ENCODE measurements at regions not wholly inside any gene's neighbourhood (a gene's known extent, or its start where the extent isn't known, plus 50 kb on each side); places are given as distances from the start of the nearest gene placed in this dataset.
"Not testable (repeated sequence)": the region's sequence is repeated elsewhere in the genome, so short reads cannot be mapped to it uniquely, and the experiment has no call there.

- POLR2A ChIA-PET; H3K27ac Mint-ChIP-seq; H3K36me3 Mint-ChIP-seq; H3K4me1 Mint-ChIP-seq; H3K9me3 Mint-ChIP-seq; H3K4me3 Mint-ChIP-seq; DNase-seq; ATAC-seq (ENCODE audit: low read depth): not testable (repeated sequence)
- H3K27me3 Mint-ChIP-seq, result peaks cover 11% of the 10 kb centered on the region
Observed at GRCh38 chr22:25433381-25433970, 131.0 kb upstream of the GRK3 start.

GRCh38 chr22:25437414-25438160 is 126.9 kb upstream of the GRK3 start:
- DNase-seq (no peak), ATAC-seq (ENCODE audit: low read depth) (no peak)
- Mint-ChIP-seq H3K27me3 (peaks cover 11% of the 10 kb centered on the region), H3K9me3 (no peaks in the 10 kb centered on the region), H3K4me3 (no peak overlapping the region), H3K36me3 (no peaks in the 10 kb centered on the region), H3K4me1 (peaks cover 4% of the 10 kb centered on the region), H3K27ac (no peak overlapping the region)
- POLR2A ChIA-PET, result no interaction called here

- no peaks in the 10 kb centered on the region for H3K9me3 Mint-ChIP-seq
- no peak for DNase-seq
- H3K4me3 Mint-ChIP-seq, result peak overlapping the region; percentile 90
- peak overlapping the region; percentile 85 for H3K27ac Mint-ChIP-seq
- peaks cover 36% of the 10 kb centered on the region for H3K4me1 Mint-ChIP-seq
- POLR2A ChIA-PET, result interaction anchor here (1.3 to 1.5 kb wide), 2 partner anchors 43 to 326 kb away, joined by 3 read pairs; no protein-coding TSS in a partner anchor
- no peak for ATAC-seq (ENCODE audit: low read depth)
- peaks cover 6% of the 10 kb centered on the region for H3K36me3 Mint-ChIP-seq
- H3K27me3 Mint-ChIP-seq, result no peaks in the 10 kb centered on the region
Observed at GRCh38 chr22:25447067-25447685, 117.3 kb upstream of the GRK3 start.

GRCh38 chr22:25447686-25448434 is 116.6 kb upstream of the GRK3 start:
- H3K27me3 Mint-ChIP-seq, result no peaks in the 10 kb centered on the region
- peaks cover 42% of the 10 kb centered on the region for H3K4me1 Mint-ChIP-seq
- peak overlapping the region; percentile 90 for H3K4me3 Mint-ChIP-seq
- no peaks in the 10 kb centered on the region for H3K9me3 Mint-ChIP-seq
- H3K36me3 Mint-ChIP-seq, result peaks cover 8% of the 10 kb centered on the region
- H3K27ac Mint-ChIP-seq, result peak overlapping the region; percentile 85
- ATAC-seq (ENCODE audit: low read depth) (peak; percentile 93), DNase-seq (peak; percentile 93)
- POLR2A ChIA-PET, result interaction anchor here (1.3 to 1.5 kb wide), 2 partner anchors 44 to 325 kb away, joined by 3 read pairs; no protein-coding TSS in a partner anchor

GRCh38 chr22:25448435-25449051 is 115.9 kb upstream of the GRK3 start:
- DNase-seq, result no peak
- peak overlapping the region; percentile 90 for H3K4me3 Mint-ChIP-seq
- POLR2A ChIA-PET, result no interaction called here
- H3K27ac Mint-ChIP-seq, result peak overlapping the region; percentile 85
- no peaks in the 10 kb centered on the region for H3K9me3 Mint-ChIP-seq
- ATAC-seq (ENCODE audit: low read depth), result no peak
- peaks cover 9% of the 10 kb centered on the region for H3K36me3 Mint-ChIP-seq
- no peaks in the 10 kb centered on the region for H3K27me3 Mint-ChIP-seq
- peaks cover 45% of the 10 kb centered on the region for H3K4me1 Mint-ChIP-seq

GRCh38 chr22:25449781-25450317 is 114.6 kb upstream of the GRK3 start:
- peak overlapping the region; percentile 90 for H3K4me3 Mint-ChIP-seq
- H3K4me1 Mint-ChIP-seq, result peaks cover 48% of the 10 kb centered on the region
- no peak overlapping the region for H3K27ac Mint-ChIP-seq
- POLR2A ChIA-PET, result no interaction called here
- H3K36me3 Mint-ChIP-seq, result peaks cover 14% of the 10 kb centered on the region
- no peak for DNase-seq
- H3K9me3 Mint-ChIP-seq, result no peaks in the 10 kb centered on the region
- no peaks in the 10 kb centered on the region for H3K27me3 Mint-ChIP-seq
- ATAC-seq (ENCODE audit: low read depth), result no peak

GRCh38 chr22:25451480-25452114 is 112.9 kb upstream of the GRK3 start:
- POLR2A ChIA-PET, result no interaction called here
- ATAC-seq (ENCODE audit: low read depth) (no peak), DNase-seq (no peak)
- H3K27ac Mint-ChIP-seq, result peak overlapping the region; percentile 2
- peak overlapping the region; percentile 59 for H3K4me3 Mint-ChIP-seq
- H3K27me3 Mint-ChIP-seq, result no peaks in the 10 kb centered on the region
- peaks cover 48% of the 10 kb centered on the region for H3K4me1 Mint-ChIP-seq
- no peaks in the 10 kb centered on the region for H3K9me3 Mint-ChIP-seq
- peaks cover 16% of the 10 kb centered on the region for H3K36me3 Mint-ChIP-seq

- Mint-ChIP-seq H3K36me3 (peaks cover 19% of the 10 kb centered on the region), H3K4me3 (peak overlapping the region; percentile 2), H3K27ac (peak overlapping the region; percentile 44), H3K9me3 (no peaks in the 10 kb centered on the region), H3K4me1 (peaks cover 50% of the 10 kb centered on the region), H3K27me3 (no peaks in the 10 kb centered on the region)
- ATAC-seq (ENCODE audit: low read depth) (no peak), DNase-seq (no peak)
- POLR2A ChIA-PET, result no interaction called here
Observed at GRCh38 chr22:25452116-25452700, 112.3 kb upstream of the GRK3 start.

- H3K27ac Mint-ChIP-seq, result no peak overlapping the region
- no peaks in the 10 kb centered on the region for H3K27me3 Mint-ChIP-seq
- H3K4me3 Mint-ChIP-seq, result no peak overlapping the region
- POLR2A ChIA-PET, result no interaction called here
- H3K4me1 Mint-ChIP-seq, result peaks cover 45% of the 10 kb centered on the region
- DNase-seq (no peak), ATAC-seq (ENCODE audit: low read depth) (no peak)
- H3K36me3 Mint-ChIP-seq, result peaks cover 19% of the 10 kb centered on the region
- H3K9me3 Mint-ChIP-seq, result no peaks in the 10 kb centered on the region
Observed at GRCh38 chr22:25453058-25453457, 111.4 kb upstream of the GRK3 start.

- Mint-ChIP-seq H3K4me1 (peaks cover 45% of the 10 kb centered on the region), H3K4me3 (no peak overlapping the region), H3K36me3 (peaks cover 20% of the 10 kb centered on the region), H3K9me3 (no peaks in the 10 kb centered on the region), H3K27ac (no peak overlapping the region), H3K27me3 (no peaks in the 10 kb centered on the region)
- DNase-seq (no peak), ATAC-seq (ENCODE audit: low read depth) (no peak)
- POLR2A ChIA-PET, result no interaction called here
Observed at GRCh38 chr22:25453557-25453956, 110.9 kb upstream of the GRK3 start.

- H3K9me3 Mint-ChIP-seq; POLR2A ChIA-PET; H3K27ac Mint-ChIP-seq; H3K4me3 Mint-ChIP-seq; H3K27me3 Mint-ChIP-seq; ATAC-seq (ENCODE audit: low read depth); DNase-seq: not testable (repeated sequence)
- Mint-ChIP-seq H3K4me1 (peaks cover 20% of the 10 kb centered on the region), H3K36me3 (peaks cover 34% of the 10 kb centered on the region)
Observed at GRCh38 chr22:25456300-25457043, 108.0 kb upstream of the GRK3 start.

- POLR2A ChIA-PET; H3K27ac Mint-ChIP-seq; H3K27me3 Mint-ChIP-seq; H3K4me1 Mint-ChIP-seq; H3K4me3 Mint-ChIP-seq; ATAC-seq (ENCODE audit: low read depth); DNase-seq; H3K9me3 Mint-ChIP-seq: not testable (repeated sequence)
- peaks cover 33% of the 10 kb centered on the region for H3K36me3 Mint-ChIP-seq
Observed at GRCh38 chr22:25458631-25459030, 105.8 kb upstream of the GRK3 start.
